HG02938 (cell line): ENCODE measurements at regions not wholly inside any gene's neighbourhood (a gene's known extent, or its start where the extent isn't known, plus 50 kb on each side); places are given as distances from the start of the nearest gene placed in this dataset.
"Not testable (repeated sequence)": the region's sequence is repeated elsewhere in the genome, so short reads cannot be mapped to it uniquely, and the experiment has no call there.

Experiments used
- ATAC-seq: cut with Tn5 transposase; IDR thresholded peaks from one replicate; pipeline ENCODE4 v1.9.1; 2021; ENCODE audit warnings: mild to moderate bottlenecking, moderate library complexity; ENCODE audit not compliant: unreplicated experiment

DNA sequence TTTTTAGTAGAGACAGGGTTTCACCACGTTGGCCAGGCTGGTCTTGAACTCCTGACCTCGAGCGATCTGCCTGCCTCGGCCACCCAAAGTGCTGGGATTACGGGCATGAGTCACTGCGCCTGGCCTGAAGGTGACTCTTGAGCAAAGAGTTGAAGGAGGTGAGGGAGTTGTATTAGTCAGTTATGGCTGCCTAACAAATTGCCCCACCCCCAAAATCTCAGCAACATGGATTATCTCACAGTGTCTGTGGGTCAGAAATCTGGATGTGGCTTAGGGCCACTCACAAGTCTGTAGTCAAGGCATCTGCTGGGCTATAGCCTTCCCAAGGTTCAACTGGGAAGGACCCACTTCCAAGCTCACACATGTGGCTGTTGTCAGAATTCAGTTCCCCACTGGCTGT is 52.8 kb upstream of the ADGRE5 start:
- ATAC-seq: no peak

DNA sequence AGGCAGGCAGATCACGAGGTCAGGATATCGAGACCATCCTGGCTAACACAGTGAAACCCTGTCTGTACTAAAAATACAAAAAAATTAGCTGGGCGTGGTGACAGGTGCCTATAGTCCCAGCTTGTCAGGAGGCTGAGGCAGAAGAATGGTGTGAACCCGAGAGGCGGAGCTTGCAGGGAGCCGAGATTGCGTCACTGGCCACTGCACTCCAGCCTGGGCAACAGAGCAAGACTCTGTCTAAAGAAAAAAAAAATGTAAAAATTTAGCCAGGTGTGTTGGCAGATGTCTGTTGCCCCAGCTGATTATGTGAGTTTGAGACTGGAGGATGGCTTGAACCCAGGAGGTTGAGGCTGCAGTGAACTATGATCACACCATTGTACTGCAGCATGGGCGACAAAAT is 54.2 kb upstream of the ADGRE5 start:
- not testable (repeated sequence) for ATAC-seq

DNA sequence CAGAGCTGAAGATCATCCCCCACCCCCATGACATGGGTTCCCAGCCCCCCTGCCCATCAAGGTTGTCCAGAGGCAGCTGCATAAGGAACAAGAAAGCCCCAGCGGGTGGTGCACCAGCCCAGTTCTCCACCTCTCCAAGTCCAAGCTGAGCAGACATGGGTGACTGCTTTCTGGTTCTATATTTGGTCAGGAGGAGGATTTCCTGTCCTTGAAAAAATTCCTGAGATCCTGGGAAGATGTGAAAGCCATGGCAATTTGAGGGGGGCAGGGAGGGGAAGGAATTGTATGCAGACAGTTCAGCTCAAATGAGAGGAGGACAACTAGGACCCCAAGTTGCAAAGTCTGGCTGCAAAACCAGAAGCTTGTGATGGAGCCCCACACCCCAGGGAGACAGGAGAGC is 55.4 kb upstream of the ADGRE5 start:
- no peak for ATAC-seq

DNA sequence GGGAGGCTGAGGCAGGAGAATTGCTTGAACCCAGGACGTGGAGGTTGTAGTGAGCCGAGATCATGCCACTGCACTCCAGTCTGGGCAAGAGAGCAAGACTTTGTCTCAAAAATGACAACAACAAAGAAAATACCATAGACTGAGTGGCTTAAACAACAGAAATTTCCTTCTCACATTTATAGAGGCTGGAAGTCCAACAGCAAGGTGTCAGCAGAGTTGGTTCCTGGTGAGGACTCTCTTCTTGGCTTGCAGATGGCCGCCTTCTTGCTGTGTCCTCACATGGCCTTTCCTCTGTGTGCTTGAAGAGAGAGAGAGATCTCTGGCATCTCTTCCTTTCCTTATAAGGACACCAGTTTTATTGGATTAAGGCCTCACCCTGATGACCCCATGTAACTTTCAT is 56.1 kb upstream of the ADGRE5 start:
- ATAC-seq: no peak

GRCh38 chr19:14322889-14323463 is 58.3 kb upstream of the ADGRE5 start:
- ATAC-seq: no peak

GRCh38 chr19:14320253-14320652 is 61.0 kb upstream of the ADGRE5 start:
- ATAC-seq: no peak

- ATAC-seq: not testable (repeated sequence)
These were observed 61.5 kb upstream of the ADGRE5 start for GRCh38 chr19:14319720-14320119.

GRCh38 chr19:14318873-14319272 is 62.4 kb upstream of the ADGRE5 start:
- ATAC-seq: no peak

DNA sequence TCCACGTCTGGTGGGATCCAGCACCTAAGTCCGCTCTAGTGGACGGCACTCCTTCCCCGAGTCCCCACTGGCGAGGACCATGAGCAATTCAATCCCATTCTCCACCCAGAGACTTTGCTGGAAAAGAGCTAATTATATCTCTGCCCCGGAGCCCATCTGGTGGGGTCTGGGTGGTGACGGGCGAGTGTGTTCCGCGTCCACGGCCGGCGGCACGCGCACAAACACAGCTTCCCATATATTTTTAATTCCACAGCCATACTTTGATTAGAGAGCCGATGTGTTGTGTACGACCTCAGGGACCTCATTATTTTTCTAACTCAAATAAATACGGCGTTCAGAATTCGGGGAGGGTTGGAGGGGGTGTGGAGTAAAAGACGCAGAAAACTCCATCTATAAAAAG is 64.1 kb upstream of the ADGRE5 start:
- no peak for ATAC-seq

DNA sequence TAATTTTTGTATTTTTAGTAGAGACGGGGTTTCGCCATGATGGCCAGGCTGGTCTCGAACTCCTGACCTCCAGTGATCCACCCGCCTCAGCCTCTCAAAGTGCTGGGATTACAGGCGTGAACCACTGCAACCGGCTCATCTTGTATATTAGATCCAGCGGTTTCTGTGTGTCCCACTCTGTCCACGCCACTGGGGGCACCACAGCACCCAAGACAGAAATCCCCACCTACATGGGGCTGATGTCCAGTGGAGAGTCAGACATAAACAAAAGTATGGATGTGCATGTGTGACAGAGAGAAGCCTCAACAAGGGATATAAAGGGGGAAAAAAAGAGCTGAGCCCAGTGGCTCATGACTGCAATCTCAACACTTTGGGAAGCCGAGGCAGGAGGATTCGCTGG is 65.8 kb upstream of the ADGRE5 start:
- no peak for ATAC-seq

DNA sequence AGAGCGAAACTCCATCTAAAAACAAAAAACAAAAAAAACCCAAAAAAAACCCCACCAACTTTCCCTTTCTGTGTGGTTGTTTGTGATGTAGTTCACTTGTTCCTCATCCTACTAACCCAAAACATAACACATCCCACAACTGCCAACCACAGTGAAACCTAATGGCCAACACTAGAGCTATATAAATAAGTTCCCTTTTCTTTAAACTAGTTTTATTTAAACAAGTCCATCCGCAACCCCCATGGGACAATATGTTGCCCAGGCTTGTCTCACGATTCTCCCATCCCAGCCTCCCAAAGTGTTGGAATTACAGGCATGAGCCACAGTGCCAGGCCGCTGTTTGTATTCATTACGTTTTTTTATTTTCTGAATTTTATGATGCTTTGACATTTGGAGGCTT is 71.2 kb upstream of the ADGRE5 start:
- ATAC-seq: no peak

GRCh38 chr19:14305706-14306105 is 75.5 kb upstream of the ADGRE5 start:
- no peak for ATAC-seq

- no peak for ATAC-seq
These were observed 80.1 kb upstream of the ADGRE5 start for GRCh38 chr19:14301150-14301549.

DNA sequence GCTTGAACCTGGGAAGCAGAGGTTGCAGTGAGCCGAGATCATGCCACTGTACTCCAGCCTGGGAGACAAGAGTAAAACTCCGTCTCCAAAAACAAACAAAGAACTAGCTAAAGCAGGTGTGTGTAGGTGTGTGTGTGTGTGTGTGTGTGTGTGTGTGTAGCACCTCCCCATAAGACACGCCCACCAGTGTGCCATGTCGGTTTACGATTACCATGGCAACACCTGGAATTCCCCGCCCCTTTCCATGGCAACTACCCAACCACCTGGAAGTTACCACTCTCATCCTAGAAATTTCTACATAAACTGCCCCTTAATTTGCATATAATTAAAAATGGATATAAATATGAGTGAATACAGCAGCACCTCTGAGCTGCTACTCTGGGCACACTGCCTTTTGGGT is 80.9 kb upstream of the ADGRE5 start:
- ATAC-seq: no peak

DNA sequence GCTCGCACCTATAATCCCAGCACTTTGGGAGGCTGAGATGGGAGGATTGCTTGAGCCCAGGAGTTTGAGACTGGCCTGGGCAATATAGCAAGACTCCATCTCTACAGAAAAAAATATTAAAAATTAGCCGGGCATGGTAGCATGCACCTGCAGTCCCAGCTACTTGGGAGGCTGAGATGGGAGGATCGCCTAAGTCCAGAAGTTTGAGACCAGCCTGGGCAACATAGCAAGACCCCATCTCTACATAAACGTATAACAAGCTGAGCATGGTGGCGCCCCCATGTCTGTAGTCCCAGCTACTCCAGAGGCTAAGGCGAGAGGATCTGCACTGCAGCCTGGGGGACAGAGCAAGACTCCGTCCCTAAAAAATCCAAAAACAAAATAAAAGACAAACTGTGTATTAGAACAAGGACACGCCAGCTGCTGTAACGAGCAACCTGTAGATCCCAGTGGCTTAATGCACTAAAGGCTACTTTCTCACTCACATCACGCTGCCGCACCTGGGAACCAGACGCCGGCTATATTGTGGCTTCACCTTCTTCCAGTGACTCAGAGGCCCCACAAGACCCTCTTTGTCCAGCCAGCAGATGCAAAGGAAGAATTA is 81.9 kb upstream of the ADGRE5 start:
- not testable (repeated sequence) for ATAC-seq

GRCh38 chr19:14297883-14298576 is 83.2 kb upstream of the ADGRE5 start:
- not testable (repeated sequence) for ATAC-seq

GRCh38 chr19:14294974-14295373 is 86.3 kb upstream of the ADGRE5 start:
- ATAC-seq: not testable (repeated sequence)

DNA sequence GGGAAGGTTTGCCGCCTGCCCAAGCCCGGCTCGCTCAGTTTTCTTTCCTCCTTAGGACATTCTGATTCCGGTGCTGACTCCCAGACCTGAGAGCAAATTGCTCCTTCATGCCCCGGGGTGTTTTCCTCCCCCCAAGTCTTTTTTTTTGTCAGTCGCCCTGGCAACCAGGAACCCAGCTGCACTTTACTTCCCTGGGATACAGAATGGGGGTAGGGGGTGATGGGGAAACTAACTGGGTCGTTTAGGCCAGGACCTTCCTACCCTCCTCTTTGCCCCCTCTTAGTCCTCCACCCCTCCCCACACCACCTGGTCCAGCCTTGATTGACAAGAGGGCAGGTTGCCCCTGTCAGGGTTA is 87.5 kb upstream of the ADGRE5 start:
- not testable (repeated sequence) for ATAC-seq

DNA sequence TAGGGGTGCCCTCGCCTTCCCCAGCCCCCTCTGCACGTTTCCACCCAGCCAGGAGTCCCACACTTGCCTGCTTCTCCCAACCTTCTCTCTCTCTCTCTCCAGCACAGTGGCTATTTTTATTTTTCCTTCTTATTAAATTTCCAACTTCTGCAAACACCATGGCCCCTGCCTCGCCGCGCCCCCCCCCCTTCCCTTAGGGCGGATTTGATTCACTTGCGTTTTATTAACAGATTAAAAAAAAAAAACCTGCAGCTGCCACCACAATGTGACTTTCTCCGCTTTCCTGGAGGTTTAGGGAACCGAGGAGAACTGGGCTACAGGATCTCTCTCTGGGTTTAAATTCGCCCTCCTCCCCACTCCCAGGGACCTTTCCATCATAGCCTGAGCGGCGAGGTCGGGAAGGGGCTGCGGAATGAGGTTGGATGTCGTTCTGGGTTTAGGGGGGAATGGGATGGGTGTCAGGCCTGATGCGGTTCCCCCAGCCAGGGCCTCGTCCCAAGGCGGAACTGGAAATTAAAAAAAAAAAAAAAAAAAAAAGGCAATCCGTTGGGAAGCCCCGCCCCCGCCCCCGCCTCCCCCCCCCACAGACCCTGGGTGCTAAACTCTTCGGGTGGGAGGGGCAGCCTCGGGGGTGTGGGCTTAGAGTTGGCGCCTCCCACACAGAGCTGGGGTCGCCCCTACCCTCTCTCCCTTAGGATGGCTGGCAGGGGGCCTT is 87.3 kb upstream of the ADGRL1 start:
- ATAC-seq: not testable (repeated sequence)

- ATAC-seq: not testable (repeated sequence)
These were observed 83.8 kb upstream of the ADGRL1 start for GRCh38 chr19:14289810-14290209.

DNA sequence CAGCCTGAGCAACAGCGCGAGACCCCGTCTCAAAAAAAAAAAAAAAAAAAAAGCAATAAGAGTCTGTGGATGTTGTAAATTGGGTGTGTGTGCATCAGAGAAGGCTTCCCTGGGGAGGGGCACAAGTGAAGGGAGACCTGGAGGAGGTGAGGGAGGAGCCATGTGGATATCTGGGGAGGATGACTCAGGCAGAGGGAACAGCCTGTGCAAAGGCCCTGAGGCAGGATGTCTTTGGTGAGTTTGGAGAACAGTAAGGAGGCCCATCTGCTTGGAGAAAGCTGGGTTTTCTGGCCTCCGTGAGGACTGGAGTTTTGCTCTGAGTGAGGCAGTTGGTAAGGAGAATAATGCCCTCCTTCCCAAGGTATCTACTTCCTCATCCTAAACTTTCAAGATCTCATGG is 81.9 kb upstream of the ADGRL1 start:
- ATAC-seq: not testable (repeated sequence)

DNA sequence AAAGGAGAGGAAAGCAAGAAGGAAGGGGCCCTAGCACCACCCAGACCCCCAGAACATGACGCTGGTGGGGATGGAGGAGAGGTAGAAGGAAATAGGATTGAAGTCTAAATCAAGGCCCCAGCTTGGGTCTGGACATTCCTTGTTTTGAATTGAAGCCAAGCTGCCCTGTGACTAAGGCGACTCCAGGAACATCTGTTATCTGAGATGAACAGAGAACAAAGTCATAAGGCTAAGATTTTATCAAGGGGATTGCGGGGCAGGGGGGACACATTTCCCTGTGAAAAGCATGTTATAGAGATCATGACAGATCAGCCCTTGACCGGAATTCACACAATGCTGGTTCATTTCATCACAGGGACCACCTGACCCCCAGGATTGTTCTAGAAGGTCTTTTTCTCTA is 80.6 kb upstream of the ADGRL1 start:
- ATAC-seq: not testable (repeated sequence)
